KOPT-K1 (cell line): ENCODE measurements at regions not wholly inside any gene's neighbourhood (a gene's known extent, or its start where the extent isn't known, plus 50 kb on each side); places are given as distances from the start of the nearest gene placed in this dataset.

Experiments
- H3K27ac ChIP-seq: fragments of 200-600 bp; sonication (generic); 2 replicates; pipeline ENCODE4 v1.5.1; 2016; ENCODE audit warnings: antibody characterized with exemption, mild to moderate bottlenecking, low read depth, low read length; ENCODE audit not compliant: poor library complexity, severe bottlenecking
- H3K36me3 ChIP-seq: fragments of 200-600 bp; sonication (generic); 2 replicates; pipeline ENCODE4 v1.5.1; 2017; ENCODE audit warnings: antibody characterized with exemption, mild to moderate bottlenecking, low read length, moderate library complexity; ENCODE audit not compliant: insufficient read depth
- H3K9me3 ChIP-seq: fragments of 200-600 bp; sonication (generic); 2 replicates; pipeline ENCODE4 v1.5.1; 2017; ENCODE audit warnings: antibody characterized with exemption, low read length, mild to moderate bottlenecking; ENCODE audit not compliant: insufficient read depth, poor library complexity, severe bottlenecking

- H3K27ac ChIP-seq, result no peak overlapping the region
- no peaks in the 10 kb centered on the region for H3K36me3 ChIP-seq
- no peaks in the 10 kb centered on the region for H3K9me3 ChIP-seq
These were observed 462.3 kb upstream of the ADGRL3 start for GRCh38 chr4:60737858-60738257.

- H3K27ac ChIP-seq, result no peak overlapping the region
- H3K36me3 ChIP-seq, result no peaks in the 10 kb centered on the region
- no peaks in the 10 kb centered on the region for H3K9me3 ChIP-seq
These were observed 456.5 kb upstream of the ADGRL3 start for GRCh38 chr4:60743654-60744053.

GRCh38 chr4:60744767-60745166 is 455.4 kb upstream of the ADGRL3 start:
- Histone ChIP-seq H3K9me3 (no peaks in the 10 kb centered on the region), H3K27ac (no peak overlapping the region), H3K36me3 (no peaks in the 10 kb centered on the region)

GRCh38 chr4:60745800-60746571 is 454.1 kb upstream of the ADGRL3 start:
- Histone ChIP-seq H3K9me3 (no peaks in the 10 kb centered on the region), H3K27ac (no peak overlapping the region), H3K36me3 (no peaks in the 10 kb centered on the region)

GRCh38 chr4:60750962-60751361 is 449.2 kb upstream of the ADGRL3 start:
- no peaks in the 10 kb centered on the region for H3K36me3 ChIP-seq
- H3K9me3 ChIP-seq, result no peaks in the 10 kb centered on the region
- no peak overlapping the region for H3K27ac ChIP-seq

- H3K36me3 ChIP-seq, result no peaks in the 10 kb centered on the region
- no peak overlapping the region for H3K27ac ChIP-seq
- no peaks in the 10 kb centered on the region for H3K9me3 ChIP-seq
These were observed 442.0 kb upstream of the ADGRL3 start for GRCh38 chr4:60757986-60758680.

- H3K9me3 ChIP-seq, result no peaks in the 10 kb centered on the region
- no peak overlapping the region for H3K27ac ChIP-seq
- H3K36me3 ChIP-seq, result no peaks in the 10 kb centered on the region
These were observed 440.4 kb upstream of the ADGRL3 start for GRCh38 chr4:60759518-60760245.

GRCh38 chr4:60780874-60781273 is 419.3 kb upstream of the ADGRL3 start:
- Histone ChIP-seq H3K36me3 (no peaks in the 10 kb centered on the region), H3K27ac (no peak overlapping the region), H3K9me3 (no peaks in the 10 kb centered on the region)

- no peaks in the 10 kb centered on the region for H3K9me3 ChIP-seq
- H3K27ac ChIP-seq, result no peak overlapping the region
These were observed 409.5 kb upstream of the ADGRL3 start for GRCh38 chr4:60790608-60791007.

GRCh38 chr4:60794372-60794771 is 405.8 kb upstream of the ADGRL3 start:
- H3K27ac ChIP-seq, result no peak overlapping the region
- no peaks in the 10 kb centered on the region for H3K9me3 ChIP-seq
- no peaks in the 10 kb centered on the region for H3K36me3 ChIP-seq

More at GRCh38 chr4:60790608-60791007, 409.5 kb upstream of the ADGRL3 start:
- no peaks in the 10 kb centered on the region for H3K36me3 ChIP-seq

GRCh38 chr4:60799214-60799613 is 400.9 kb upstream of the ADGRL3 start:
- no peaks in the 10 kb centered on the region for H3K9me3 ChIP-seq
- no peak overlapping the region for H3K27ac ChIP-seq
- no peaks in the 10 kb centered on the region for H3K36me3 ChIP-seq

- Histone ChIP-seq H3K9me3 (no peaks in the 10 kb centered on the region), H3K27ac (no peak overlapping the region), H3K36me3 (no peaks in the 10 kb centered on the region)
These were observed 399.4 kb upstream of the ADGRL3 start for GRCh38 chr4:60800701-60801100.

- no peaks in the 10 kb centered on the region for H3K36me3 ChIP-seq
- H3K9me3 ChIP-seq, result no peaks in the 10 kb centered on the region
- no peak overlapping the region for H3K27ac ChIP-seq
These were observed 394.4 kb upstream of the ADGRL3 start for GRCh38 chr4:60805500-60806313.

- no peaks in the 10 kb centered on the region for H3K36me3 ChIP-seq
- no peak overlapping the region for H3K27ac ChIP-seq
- H3K9me3 ChIP-seq, result no peaks in the 10 kb centered on the region
These were observed 391.2 kb upstream of the ADGRL3 start for GRCh38 chr4:60808726-60809485.
